ENCODE measurements at regions not wholly inside any gene's neighbourhood (a gene's known extent, or its start where the extent isn't known, plus 50 kb on each side); places are given as distances from the start of the nearest gene placed in this dataset.

- Histone ChIP-seq H3K27me3 (ENCODE audit: insufficient read depth, low read length, poor library complexity, severe bottlenecking) (no peaks in the 10 kb centered on the region), H3K9me2 (replicated peaks; ENCODE audit: low read depth, low read length) (no peaks in the 10 kb centered on the region), H3K4me1 (ENCODE audit: insufficient read depth, low read length, poor library complexity, severe bottlenecking) (no peaks in the 10 kb centered on the region), H2AFZ (ENCODE audit: low read length) (no peak overlapping the region), H3F3A (ENCODE audit: low read depth) (no peaks in the 10 kb centered on the region), H3K36me3 (ENCODE audit: insufficient read depth, low read length) (no peaks in the 10 kb centered on the region), H4K20me1 (ENCODE audit: insufficient read depth, low read length, poor library complexity, severe bottlenecking) (no peaks in the 10 kb centered on the region), H3K4me3 (ENCODE audit: low read length, poor library complexity, severe bottlenecking) (no peak overlapping the region), H3K79me2 (ENCODE audit: insufficient read depth, low read length) (no peaks in the 10 kb centered on the region), H3K4me2 (ENCODE audit: low read depth, low read length, poor library complexity, severe bottlenecking) (no peak overlapping the region), H3K9ac (ENCODE audit: low read depth, low read length, poor library complexity, severe bottlenecking) (no peak overlapping the region), H3K9me3 (ENCODE audit: insufficient read depth, low read depth, low read length) (no peaks in the 10 kb centered on the region)
- TF ChIP-seq EZH2phosphoT487 (IDR thresholded peaks at IDR 0.05; ENCODE audit: borderline replicate concordance) (no peak), CTCF (conservative IDR thresholded peaks at IDR 0.05; ENCODE audit: low read length) (no peak)
Measured at GRCh38 chr18:28236487-28236886, 59.6 kb upstream of the CDH2 start.
